Panc1 (cell line): ENCODE measurements at regions not wholly inside any gene's neighbourhood (a gene's known extent, or its start where the extent isn't known, plus 50 kb on each side); places are given as distances from the start of the nearest gene placed in this dataset.

Source experiments
- ATAC-seq: fragments of 200-7000 bp; cut with Tn5 transposase; 2 replicates; pipeline ENCODE4 v1.9.1; 2020; ENCODE audit warnings: mild to moderate bottlenecking, moderate library complexity
- BruUV-seq: library from RNA; stranded (reverse); fragments of 400-500 nt; replicated peaks from 2 replicates; lab custom pipeline; 2021; lab: Mats Ljungman, UMichigan
- CTCF ChIA-PET: fragments of 300-600 bp; sonication (Branson Sonifier 250); formaldehyde crosslinking; loops from one replicate; lab custom pipeline; 2022; ENCODE audit warnings: antibody characterized with exemption; lab: Charles Lee
- POLR2A ChIA-PET: fragments of 300-600 bp; sonication (Branson Sonifier 250); formaldehyde crosslinking; loops from one replicate; lab custom pipeline; 2022; ENCODE audit warnings: antibody characterized with exemption; lab: Charles Lee
- DNase-seq: peaks from one replicate; pipeline ENCODE4 v3.0.0-alpha.2; 2010; ENCODE audit warnings: low read depth, low spot score
- H3K27ac ChIP-seq: 2 replicates; pipeline ENCODE4 v1.5.1; 2011; ENCODE audit warnings: mild to moderate bottlenecking, low read length, inconsistent platforms
- H3K27me3 ChIP-seq: fragments of 200-500 bp; sonication (Bioruptor generic); 2 replicates; pipeline ENCODE4 v1.6.0; 2014; ENCODE audit warnings: low read length, inconsistent platforms; ENCODE audit not compliant: control insufficient read depth, insufficient read depth
- H3K36me3 ChIP-seq: fragments of 200-500 bp; sonication (Bioruptor generic); 2 replicates; pipeline ENCODE4 v1.5.1; 2014; ENCODE audit warnings: inconsistent platforms, mild to moderate bottlenecking, low read length, moderate library complexity; ENCODE audit not compliant: control insufficient read depth, insufficient read depth
- H3K4me1 ChIP-seq: 2 replicates; pipeline ENCODE4 v1.5.1; 2011; ENCODE audit warnings: inconsistent platforms, mild to moderate bottlenecking, low read length, moderate library complexity; ENCODE audit not compliant: control insufficient read depth, insufficient read depth
- H3K4me3 ChIP-seq, 2 experiments: 2 replicates each; pipeline ENCODE4 v1.5.1; 2011 to 2012; ENCODE audit warnings: low read depth in 2 of 2, low read length in 2 of 2, mild to moderate bottlenecking in 2 of 2, inconsistent platforms in 1 of 2, moderate library complexity in 1 of 2
- H3K9me3 ChIP-seq: fragments of 200-500 bp; sonication (Bioruptor generic); 2 replicates; pipeline ENCODE4 v1.5.1; 2014; ENCODE audit warnings: low read depth, mild to moderate bottlenecking, inconsistent platforms, low read length, moderate library complexity; ENCODE audit not compliant: control insufficient read depth, insufficient read depth
- POLR2AphosphoS5 ChIP-seq: IDR thresholded peaks from 2 replicates; pipeline ENCODE4 v1.6.1; 2012; ENCODE audit warnings: mild to moderate bottlenecking, low read depth, low read length, moderate library complexity
- SIN3A ChIP-seq: IDR thresholded peaks from 2 replicates; pipeline ENCODE4 v1.6.1; 2012; ENCODE audit warnings: low read depth, mild to moderate bottlenecking, low read length, moderate library complexity, borderline replicate concordance; ENCODE audit not compliant: insufficient read depth
- TCF7L2 ChIP-seq: IDR thresholded peaks from 2 replicates; pipeline ENCODE4 v1.6.1; 2011; ENCODE audit warnings: mild to moderate bottlenecking, low read depth, low read length, inconsistent platforms
- in situ Hi-C: cut with HindIII; loops from 2 replicates; pipeline ENCODE4 v1.10.0; 2016; ENCODE audit warnings: low sequenced_read_pairs, low pct_unique_long_range_greater_than_20kb
- intact Hi-C: fragments of 100-400 bp; cut with micrococcal nuclease; formaldehyde crosslinking; loops from one replicate; pipeline ENCODE4 v1.10.0; 2022; ENCODE audit not compliant: unreplicated experiment
- TF ChIP-seq, protein P1 (sequence below): fragments of 450-650 bp; IDR thresholded peaks from 2 replicates; pipeline ENCODE4 v1.5.1; 2017; ENCODE audit warnings: mild to moderate bottlenecking
- TF ChIP-seq, protein P2 (sequence below), 2 experiments: IDR thresholded peaks; 2 replicates each; pipeline ENCODE4 v1.6.1; 2011 to 2012; ENCODE audit warnings: low read depth in 2 of 2, control low read depth in 1 of 2, low read length in 1 of 2, mild to moderate bottlenecking in 1 of 2, moderate library complexity in 1 of 2; ENCODE audit not compliant: insufficient read depth in 1 of 2

DNA sequence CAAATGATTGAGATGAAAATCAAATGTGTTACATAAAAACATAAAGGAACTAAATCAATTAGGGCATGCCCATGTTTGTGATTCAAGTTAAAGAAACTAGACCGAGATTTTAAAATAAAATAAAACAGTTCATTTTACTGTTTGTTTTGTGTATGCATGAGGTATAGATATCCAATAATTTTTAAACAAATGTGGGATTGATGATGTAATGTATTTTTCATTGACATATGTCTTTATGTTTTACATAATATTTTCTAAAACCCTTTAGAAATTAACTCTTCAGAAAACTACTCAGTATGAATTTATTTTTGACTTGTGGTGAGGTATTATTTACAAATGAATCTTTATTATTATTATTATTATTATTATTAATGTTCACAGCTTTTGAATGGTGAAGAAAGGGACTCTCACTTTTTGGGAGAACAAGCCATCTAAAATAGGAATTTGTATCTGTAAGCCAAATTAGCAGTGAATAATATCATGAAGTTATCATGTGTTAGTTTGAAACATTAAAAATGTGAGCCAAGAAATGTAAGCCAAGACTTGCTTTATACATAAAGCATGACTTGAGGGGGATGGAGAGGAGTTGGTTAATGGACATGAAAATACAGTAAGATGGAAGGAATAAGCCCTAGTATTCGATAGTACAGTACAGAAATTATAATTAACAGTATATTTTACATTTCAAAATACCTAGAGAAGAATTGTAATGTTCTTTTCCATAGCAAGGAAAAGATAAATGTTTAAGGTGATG, 355.0 kb downstream of the CDH10 start:
- Histone ChIP-seq H3K36me3 (no peaks in the 10 kb centered on the region), H3K27me3 (no peaks in the 10 kb centered on the region), H3K4me3 (no peak overlapping the region), H3K4me1 (no peaks in the 10 kb centered on the region), H3K27ac (no peak overlapping the region), H3K9me3 (no peaks in the 10 kb centered on the region)
- intact Hi-C loops = no loop called here
- no peak for DNase-seq
- TF ChIP-seq SIN3A = no peak
- TF ChIP-seq, protein P1, sequence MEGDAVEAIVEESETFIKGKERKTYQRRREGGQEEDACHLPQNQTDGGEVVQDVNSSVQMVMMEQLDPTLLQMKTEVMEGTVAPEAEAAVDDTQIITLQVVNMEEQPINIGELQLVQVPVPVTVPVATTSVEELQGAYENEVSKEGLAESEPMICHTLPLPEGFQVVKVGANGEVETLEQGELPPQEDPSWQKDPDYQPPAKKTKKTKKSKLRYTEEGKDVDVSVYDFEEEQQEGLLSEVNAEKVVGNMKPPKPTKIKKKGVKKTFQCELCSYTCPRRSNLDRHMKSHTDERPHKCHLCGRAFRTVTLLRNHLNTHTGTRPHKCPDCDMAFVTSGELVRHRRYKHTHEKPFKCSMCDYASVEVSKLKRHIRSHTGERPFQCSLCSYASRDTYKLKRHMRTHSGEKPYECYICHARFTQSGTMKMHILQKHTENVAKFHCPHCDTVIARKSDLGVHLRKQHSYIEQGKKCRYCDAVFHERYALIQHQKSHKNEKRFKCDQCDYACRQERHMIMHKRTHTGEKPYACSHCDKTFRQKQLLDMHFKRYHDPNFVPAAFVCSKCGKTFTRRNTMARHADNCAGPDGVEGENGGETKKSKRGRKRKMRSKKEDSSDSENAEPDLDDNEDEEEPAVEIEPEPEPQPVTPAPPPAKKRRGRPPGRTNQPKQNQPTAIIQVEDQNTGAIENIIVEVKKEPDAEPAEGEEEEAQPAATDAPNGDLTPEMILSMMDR = no peak
- TF ChIP-seq POLR2AphosphoS5 = no peak
- no peak for TF ChIP-seq TCF7L2
- TF ChIP-seq, protein P2, sequence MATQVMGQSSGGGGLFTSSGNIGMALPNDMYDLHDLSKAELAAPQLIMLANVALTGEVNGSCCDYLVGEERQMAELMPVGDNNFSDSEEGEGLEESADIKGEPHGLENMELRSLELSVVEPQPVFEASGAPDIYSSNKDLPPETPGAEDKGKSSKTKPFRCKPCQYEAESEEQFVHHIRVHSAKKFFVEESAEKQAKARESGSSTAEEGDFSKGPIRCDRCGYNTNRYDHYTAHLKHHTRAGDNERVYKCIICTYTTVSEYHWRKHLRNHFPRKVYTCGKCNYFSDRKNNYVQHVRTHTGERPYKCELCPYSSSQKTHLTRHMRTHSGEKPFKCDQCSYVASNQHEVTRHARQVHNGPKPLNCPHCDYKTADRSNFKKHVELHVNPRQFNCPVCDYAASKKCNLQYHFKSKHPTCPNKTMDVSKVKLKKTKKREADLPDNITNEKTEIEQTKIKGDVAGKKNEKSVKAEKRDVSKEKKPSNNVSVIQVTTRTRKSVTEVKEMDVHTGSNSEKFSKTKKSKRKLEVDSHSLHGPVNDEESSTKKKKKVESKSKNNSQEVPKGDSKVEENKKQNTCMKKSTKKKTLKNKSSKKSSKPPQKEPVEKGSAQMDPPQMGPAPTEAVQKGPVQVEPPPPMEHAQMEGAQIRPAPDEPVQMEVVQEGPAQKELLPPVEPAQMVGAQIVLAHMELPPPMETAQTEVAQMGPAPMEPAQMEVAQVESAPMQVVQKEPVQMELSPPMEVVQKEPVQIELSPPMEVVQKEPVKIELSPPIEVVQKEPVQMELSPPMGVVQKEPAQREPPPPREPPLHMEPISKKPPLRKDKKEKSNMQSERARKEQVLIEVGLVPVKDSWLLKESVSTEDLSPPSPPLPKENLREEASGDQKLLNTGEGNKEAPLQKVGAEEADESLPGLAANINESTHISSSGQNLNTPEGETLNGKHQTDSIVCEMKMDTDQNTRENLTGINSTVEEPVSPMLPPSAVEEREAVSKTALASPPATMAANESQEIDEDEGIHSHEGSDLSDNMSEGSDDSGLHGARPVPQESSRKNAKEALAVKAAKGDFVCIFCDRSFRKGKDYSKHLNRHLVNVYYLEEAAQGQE (IDR thresholded peaks at IDR 0.05; ENCODE audit: insufficient read depth in 1 of 2, low read depth in 2 of 2, low read length in 1 of 2) = no peak
- ChIA-PET POLR2A (no interaction called here), CTCF (no interaction called here)
- no TSS peak for BruUV-seq
- no peak for ATAC-seq
- in situ Hi-C loops = no loop called here

- no peak overlapping the region for H3K4me3 ChIP-seq
- no peak overlapping the region for H3K27ac ChIP-seq
- ATAC-seq = no peak
- BruUV-seq = no TSS peak
- no peaks in the 10 kb centered on the region for H3K36me3 ChIP-seq
- CTCF ChIA-PET = no interaction called here
- no peaks in the 10 kb centered on the region for H3K27me3 ChIP-seq
- H3K9me3 ChIP-seq = no peaks in the 10 kb centered on the region
- intact Hi-C loops = no loop called here
- TF ChIP-seq, protein P2 (IDR thresholded peaks at IDR 0.05; ENCODE audit: insufficient read depth in 1 of 2, low read depth in 2 of 2, low read length in 1 of 2) = no peak
- TF ChIP-seq TCF7L2 (no peak), POLR2AphosphoS5 (no peak), SIN3A (no peak)
- TF ChIP-seq, protein P1 = no peak
- in situ Hi-C loops = no loop called here
- H3K4me1 ChIP-seq = no peaks in the 10 kb centered on the region
- POLR2A ChIA-PET = no interaction called here
- DNase-seq = no peak
Observed at GRCh38 chr5:24290536-24290935, 354.2 kb downstream of the CDH10 start.
